Neutrophil (primary cell): ENCODE measurements at regions not wholly inside any gene's neighbourhood (a gene's known extent, or its start where the extent isn't known, plus 50 kb on each side); places are given as distances from the start of the nearest gene placed in this dataset.

Source experiments
- H3K27ac ChIP-seq: fragments of 200-600 bp; sonication (generic); 2 replicates; pipeline ENCODE4 v1.5.1; 2016; ENCODE audit warnings: mild to moderate bottlenecking, moderate library complexity
- H3K27me3 ChIP-seq: fragments of 200-600 bp; sonication (generic); 2 replicates; pipeline ENCODE4 v1.6.0; 2016; ENCODE audit warnings: mild to moderate bottlenecking
- H3K36me3 ChIP-seq: fragments of 200-600 bp; sonication (generic); 2 replicates; pipeline ENCODE4 v1.5.1; 2017
- H3K4me1 ChIP-seq, 2 experiments: fragments of 200-600 bp in 1 of 2; sonication (generic) in 1 of 2; 1 replicate in 1 of 2; 2 replicates in 1 of 2; pipeline versions ENCODE4 v1.5.1 to v1.6.1; 2013 to 2016; ENCODE audit warnings: low read depth in 1 of 2, low read length in 1 of 2, mild to moderate bottlenecking in 1 of 2, moderate library complexity in 1 of 2; ENCODE audit not compliant: control insufficient read depth in 1 of 2, insufficient read depth in 1 of 2
- H3K4me3 ChIP-seq, 2 experiments: fragments of 200-600 bp in 1 of 2; sonication (generic) in 1 of 2; 1 replicate in 1 of 2; 2 replicates in 1 of 2; pipeline ENCODE4 v1.5.1; 2013 to 2016; ENCODE audit warnings: low read depth in 1 of 2, low read length in 1 of 2, mild to moderate bottlenecking in 1 of 2, moderate library complexity in 1 of 2
- H3K9me3 ChIP-seq: fragments of 200-600 bp; sonication (generic); 2 replicates; pipeline ENCODE4 v1.5.1; 2016
- CTCF ChIP-seq: fragments of 200-600 bp; sonication (generic); IDR thresholded peaks from 2 replicates; pipeline ENCODE4 v1.5.1; 2016; ENCODE audit warnings: antibody characterized with exemption

- Histone ChIP-seq H3K4me3 (no peak overlapping the region), H3K9me3 (no peaks in the 10 kb centered on the region), H3K27ac (no peak overlapping the region), H3K27me3 (peaks cover 22% of the 10 kb centered on the region), H3K36me3 (no peaks in the 10 kb centered on the region), H3K4me1 (no peaks in the 10 kb centered on the region)
- TF ChIP-seq CTCF, result no peak
Observed at GRCh38 chr19:29267701-29268100, 54.8 kb upstream of the UQCRFS1 start.

- no peak for TF ChIP-seq CTCF
- Histone ChIP-seq H3K4me3 (no peak overlapping the region), H3K36me3 (no peaks in the 10 kb centered on the region), H3K27me3 (peaks cover 22% of the 10 kb centered on the region), H3K27ac (no peak overlapping the region), H3K9me3 (no peaks in the 10 kb centered on the region), H3K4me1 (no peaks in the 10 kb centered on the region)
Observed at GRCh38 chr19:29268103-29268502, 55.2 kb upstream of the UQCRFS1 start.

GRCh38 chr19:29268721-29269393, 55.9 kb upstream of the UQCRFS1 start:
- Histone ChIP-seq H3K27me3 (peaks cover 22% of the 10 kb centered on the region), H3K9me3 (no peaks in the 10 kb centered on the region), H3K4me3 (no peak overlapping the region), H3K4me1 (no peaks in the 10 kb centered on the region), H3K36me3 (no peaks in the 10 kb centered on the region), H3K27ac (no peak overlapping the region)
- TF ChIP-seq CTCF, result no peak

- Histone ChIP-seq H3K27me3 (peaks cover 22% of the 10 kb centered on the region), H3K4me1 (no peaks in the 10 kb centered on the region), H3K36me3 (no peaks in the 10 kb centered on the region), H3K9me3 (no peaks in the 10 kb centered on the region), H3K4me3 (no peak overlapping the region), H3K27ac (no peak overlapping the region)
- TF ChIP-seq CTCF, result no peak
Observed at GRCh38 chr19:29269641-29270040, 56.7 kb upstream of the UQCRFS1 start.

GRCh38 chr19:29271341-29271740, 58.4 kb upstream of the UQCRFS1 start:
- no peaks in the 10 kb centered on the region for H3K36me3 ChIP-seq
- no peak overlapping the region for H3K27ac ChIP-seq
- H3K4me3 ChIP-seq, result no peak overlapping the region
- no peaks in the 10 kb centered on the region for H3K4me1 ChIP-seq
- TF ChIP-seq CTCF, result no peak
- peaks cover 22% of the 10 kb centered on the region for H3K27me3 ChIP-seq
- no peaks in the 10 kb centered on the region for H3K9me3 ChIP-seq
